Activated CD4-positive, alpha-beta T cell treated with anti-CD3 and anti-CD28 coated beads for 4 hours (primary cell): ENCODE measurements at regions not wholly inside any gene's neighbourhood (a gene's known extent, or its start where the extent isn't known, plus 50 kb on each side); places are given as distances from the start of the nearest gene placed in this dataset.

Experiments used
- DNase-seq, 2 donors: peaks; one replicate each; pipeline ENCODE4 v3.0.0-alpha.2; 2020

- DNase-seq = no peak
Observed at GRCh38 chr22:49306632-49307480, 520.8 kb downstream of the BRD1 start.

GRCh38 chr22:49305966-49306631, 521.6 kb downstream of the BRD1 start:
- no peak for DNase-seq

- peak; percentile 19 to 59 for DNase-seq
Observed at GRCh38 chr22:49305214-49305965, 522.3 kb downstream of the BRD1 start.

GRCh38 chr22:49303781-49304461, 523.8 kb downstream of the BRD1 start:
- no peak for DNase-seq

GRCh38 chr22:49303061-49303735, 524.5 kb downstream of the BRD1 start:
- no peak for DNase-seq

- DNase-seq = no peak
Observed at GRCh38 chr22:49302530-49302929, 525.1 kb downstream of the BRD1 start.

- DNase-seq = no peak
Observed at GRCh38 chr22:49302150-49302460, 525.6 kb downstream of the BRD1 start.

GRCh38 chr22:49301398-49302149, 526.1 kb downstream of the BRD1 start:
- no peak for DNase-seq

- no peak for DNase-seq
Observed at GRCh38 chr22:49300951-49301397, 526.7 kb downstream of the BRD1 start.

- DNase-seq = no peak
Observed at GRCh38 chr22:49300241-49300640, 527.4 kb downstream of the BRD1 start.

GRCh38 chr22:49299821-49300231, 527.8 kb downstream of the BRD1 start:
- no peak for DNase-seq

GRCh38 chr22:49298834-49299750, 528.6 kb downstream of the BRD1 start:
- DNase-seq = no peak

GRCh38 chr22:49297871-49298721, 529.6 kb downstream of the BRD1 start:
- DNase-seq = no peak

GRCh38 chr22:49297286-49297870, 530.3 kb downstream of the BRD1 start:
- DNase-seq = no peak

GRCh38 chr22:49296561-49296960, 531.1 kb downstream of the BRD1 start:
- DNase-seq = no peak

GRCh38 chr22:49295851-49296560, 531.7 kb downstream of the BRD1 start:
- no peak for DNase-seq

- DNase-seq = no peak
Observed at GRCh38 chr22:49295465-49295743, 532.3 kb downstream of the BRD1 start.

- DNase-seq = no peak
Observed at GRCh38 chr22:49294656-49295464, 532.8 kb downstream of the BRD1 start.
